ENCODE measurements at regions not wholly inside any gene's neighbourhood (a gene's known extent, or its start where the extent isn't known, plus 50 kb on each side); places are given as distances from the start of the nearest gene placed in this dataset.

GRCh38 chr2:22788749-22789327, 596.1 kb upstream of the KLHL29 start:
- no peak for TF ChIP-seq CTCF (IDR thresholded peaks at IDR 0.05; ENCODE audit: low read depth, low read length)
- no peak overlapping the region for H3K4me3 ChIP-seq (ENCODE audit: low read depth, low read length)

- TF ChIP-seq CTCF (IDR thresholded peaks at IDR 0.05; ENCODE audit: low read depth, low read length): no peak
- no peak overlapping the region for H3K4me3 ChIP-seq (ENCODE audit: low read depth, low read length)
These were observed 589.6 kb upstream of the KLHL29 start for GRCh38 chr2:22795287-22795866.

- TF ChIP-seq CTCF (IDR thresholded peaks at IDR 0.05; ENCODE audit: low read depth, low read length): no peak
These were observed 586.6 kb upstream of the KLHL29 start for GRCh38 chr2:22798386-22798785.

GRCh38 chr2:22800412-22800811, 584.6 kb upstream of the KLHL29 start:
- no peak for TF ChIP-seq CTCF (IDR thresholded peaks at IDR 0.05; ENCODE audit: low read depth, low read length)
- H3K4me3 ChIP-seq (ENCODE audit: low read depth, low read length): no peak overlapping the region

More at GRCh38 chr2:22798386-22798785, 586.6 kb upstream of the KLHL29 start:
- H3K4me3 ChIP-seq (ENCODE audit: low read depth, low read length): no peak overlapping the region

- no peak overlapping the region for H3K4me3 ChIP-seq (ENCODE audit: low read depth, low read length)
- no peak for TF ChIP-seq CTCF (IDR thresholded peaks at IDR 0.05; ENCODE audit: low read depth, low read length)
These were observed 583.9 kb upstream of the KLHL29 start for GRCh38 chr2:22801071-22801470.

- TF ChIP-seq CTCF (IDR thresholded peaks at IDR 0.05; ENCODE audit: low read depth, low read length): no peak
- H3K4me3 ChIP-seq (ENCODE audit: low read depth, low read length): no peak overlapping the region
These were observed 583.0 kb upstream of the KLHL29 start for GRCh38 chr2:22801970-22802369.

GRCh38 chr2:22807872-22808271, 577.1 kb upstream of the KLHL29 start:
- no peak for TF ChIP-seq CTCF (IDR thresholded peaks at IDR 0.05; ENCODE audit: low read depth, low read length)
- H3K4me3 ChIP-seq (ENCODE audit: low read depth, low read length): no peak overlapping the region
